ENCODE measurements at regions not wholly inside any gene's neighbourhood (a gene's known extent, or its start where the extent isn't known, plus 50 kb on each side); places are given as distances from the start of the nearest gene placed in this dataset.
A peak's percentile ranks its signal among the peaks of the same experiment; 100 is the strongest.

GRCh38 chr2:217160978-217161973 is 301.4 kb upstream of the TNP1 start:
- ATAC-seq (ENCODE audit: low FRiP score in 2 of 2) (peak in 1 of 2 donors; percentile 48), DNase-seq (no peak)
- H3K9me3 ChIP-seq: no peaks in the 10 kb centered on the region
- H3K4me3 ChIP-seq: no peak overlapping the region
- TF ChIP-seq EP300 (IDR thresholded peaks at IDR 0.05): no peak
- H3K4me1 ChIP-seq: peaks cover 0 to 8% (median 0%) of the 10 kb centered on the region in 4 donors
- H3K27ac ChIP-seq: no peak overlapping the region
- no peaks in the 10 kb centered on the region for H3K27me3 ChIP-seq
- 43 to 51% methylated on average over 9 of the region's 9 CpGs for WGBS, 2 donors
- no peaks in the 10 kb centered on the region for H3K36me3 ChIP-seq

GRCh38 chr2:217160103-217160743 is 300.4 kb upstream of the TNP1 start:
- ATAC-seq (ENCODE audit: low FRiP score in 2 of 2): no peak
- no peak for TF ChIP-seq POLR2A (IDR thresholded peaks at IDR 0.05)
- no peak for TF ChIP-seq EP300 (IDR thresholded peaks at IDR 0.05)
- TF ChIP-seq CTCF (IDR thresholded peaks at IDR 0.05): no peak
- no peaks in the 10 kb centered on the region for H3K27me3 ChIP-seq
- no peak overlapping the region for H3K4me3 ChIP-seq
- H3K36me3 ChIP-seq: no peaks in the 10 kb centered on the region
- 68 to 81% methylated on average over 4 of the region's 4 CpGs for WGBS, 2 donors
- no peak overlapping the region for H3K27ac ChIP-seq
- peaks cover 0 to 8% (median 0%) of the 10 kb centered on the region in 4 donors for H3K4me1 ChIP-seq
- DNase-seq: no peak
- no peaks in the 10 kb centered on the region for H3K9me3 ChIP-seq

GRCh38 chr2:217158928-217159327 is 299.1 kb upstream of the TNP1 start:
- H3K4me3 ChIP-seq: no peak overlapping the region
- no peak overlapping the region for H3K27ac ChIP-seq
- TF ChIP-seq CTCF (IDR thresholded peaks at IDR 0.05) (no peak), POLR2AphosphoS5 (IDR thresholded peaks at IDR 0.05) (no peak), POLR2A (IDR thresholded peaks at IDR 0.05) (no peak), EP300 (IDR thresholded peaks at IDR 0.05) (no peak)
- H3K4me1 ChIP-seq: peaks cover 0 to 8% (median 0%) of the 10 kb centered on the region in 4 donors
- 85 to 91% methylated on average over 2 of the region's 2 CpGs for WGBS, 2 donors
- H3K27me3 ChIP-seq: no peaks in the 10 kb centered on the region
- no peak for DNase-seq
- H3K9me3 ChIP-seq: no peaks in the 10 kb centered on the region
- H3K36me3 ChIP-seq: no peaks in the 10 kb centered on the region
- ATAC-seq (ENCODE audit: low FRiP score in 2 of 2): no peak

- no peaks in the 10 kb centered on the region for H3K36me3 ChIP-seq
- H3K9me3 ChIP-seq: no peaks in the 10 kb centered on the region
- no peaks in the 10 kb centered on the region for H3K27me3 ChIP-seq
- WGBS, 2 donors: 92 to 95% methylated on average over 6 of the region's 6 CpGs
- ATAC-seq (ENCODE audit: low FRiP score in 2 of 2) (no peak), DNase-seq (no peak)
- TF ChIP-seq CTCF (IDR thresholded peaks at IDR 0.05) (no peak), POLR2AphosphoS5 (IDR thresholded peaks at IDR 0.05) (no peak), POLR2A (IDR thresholded peaks at IDR 0.05) (no peak), EP300 (IDR thresholded peaks at IDR 0.05) (no peak)
- peaks cover 0 to 8% (median 0%) of the 10 kb centered on the region in 4 donors for H3K4me1 ChIP-seq
- H3K27ac ChIP-seq: no peak overlapping the region
- H3K4me3 ChIP-seq: no peak overlapping the region
Observed at GRCh38 chr2:217157581-217157980, 297.7 kb upstream of the TNP1 start.

- ATAC-seq (ENCODE audit: low FRiP score in 2 of 2): no peak
- 95 to 100% methylated on average over 2 of the region's 2 CpGs for WGBS, 2 donors
- no peaks in the 10 kb centered on the region for H3K9me3 ChIP-seq
Observed at GRCh38 chr2:217156801-217157200, 296.9 kb upstream of the TNP1 start.

More at GRCh38 chr2:217156801-217157200, 296.9 kb upstream of the TNP1 start:
- Histone ChIP-seq H3K4me3 (no peak overlapping the region), H3K27ac (no peak overlapping the region), H3K4me1 (peaks cover 0 to 7% (median 0%) of the 10 kb centered on the region in 4 donors), H3K27me3 (no peaks in the 10 kb centered on the region), H3K36me3 (no peaks in the 10 kb centered on the region)
- TF ChIP-seq EP300 (IDR thresholded peaks at IDR 0.05) (no peak), POLR2AphosphoS5 (IDR thresholded peaks at IDR 0.05) (no peak), POLR2A (IDR thresholded peaks at IDR 0.05) (no peak), CTCF (IDR thresholded peaks at IDR 0.05) (no peak)
- DNase-seq: no peak
